Endothelial cell of umbilical vein (primary cell): ENCODE measurements at regions not wholly inside any gene's neighbourhood (a gene's known extent, or its start where the extent isn't known, plus 50 kb on each side); places are given as distances from the start of the nearest gene placed in this dataset.

ENCODE experiments used
- BruUV-seq: library from RNA; stranded (reverse); fragments of 400-500 nt; replicated peaks from 2 replicates; lab custom pipeline; 2021; lab: Mats Ljungman, UMichigan
- CTCF ChIA-PET: fragments of 300-600, 350-600 bp; sonication (Branson Sonifier 250); formaldehyde crosslinking; loops from one replicate; lab custom pipeline; 2021; ENCODE audit warnings: antibody characterized with exemption, inconsistent platforms; lab: Charles Lee
- POLR2A ChIA-PET: fragments of 300-600, 350-600 bp; sonication (Branson Sonifier 250); formaldehyde crosslinking; loops from one replicate; lab custom pipeline; 2021; ENCODE audit warnings: antibody characterized with exemption, inconsistent platforms; lab: Charles Lee
- DNase-seq: peaks from one replicate; pipeline ENCODE4 v3.0.0-alpha.2; 2011; ENCODE audit warnings: low read depth, low spot score
- FAIRE-seq: peaks from 2 replicates; lab custom pipeline; 2011; peaks lifted over from hg19 to GRCh38; lab: Jason Lieb, UNC
- H2AFZ ChIP-seq: 2 replicates; pipeline ENCODE4 v1.6.0; 2012; ENCODE audit warnings: low read depth, low read length, control low read depth, inconsistent platforms
- H3K27ac ChIP-seq: 2 replicates; pipeline ENCODE4 v1.5.1; 2011; ENCODE audit warnings: low read depth, mild to moderate bottlenecking, control low read depth, low read length, moderate library complexity; ENCODE audit not compliant: insufficient read depth
- H3K27me3 ChIP-seq, 2 experiments: 2 replicates each; pipeline versions ENCODE4 v1.6.0 to v1.6.1; 2011; ENCODE audit warnings: low read length in 2 of 2, mixed read lengths in 1 of 2; ENCODE audit not compliant: control insufficient read depth in 2 of 2, insufficient read depth in 2 of 2
- H3K36me3 ChIP-seq, 2 experiments: 2 replicates in 1 of 2; 3 replicates in 1 of 2; pipeline ENCODE4 v1.5.1; 2011; ENCODE audit warnings: low read length in 2 of 2, mild to moderate bottlenecking in 1 of 2, moderate library complexity in 1 of 2; ENCODE audit not compliant: control insufficient read depth in 2 of 2, insufficient read depth in 2 of 2; ENCODE audit errors: extremely low read depth in 1 of 2
- H3K4me1 ChIP-seq: 3 replicates; pipeline ENCODE4 v1.5.1; 2011; ENCODE audit warnings: mild to moderate bottlenecking, low read length; ENCODE audit not compliant: control insufficient read depth, insufficient read depth; ENCODE audit errors: extremely low read depth
- H3K4me2 ChIP-seq: 2 replicates; pipeline ENCODE4 v1.6.1; 2011; ENCODE audit warnings: low read length, control low read depth, mixed read lengths; ENCODE audit not compliant: insufficient read depth
- H3K4me3 ChIP-seq, 3 experiments: fragments of 200-600 bp in 1 of 3; sonication (generic), shearing (Covaris generic) in 1 of 3; replicated peaks in 1 of 3; 2 replicates each; pipeline ENCODE4 v1.5.1; 2011 to 2016; ENCODE audit warnings: control low read depth in 3 of 3, low read length in 3 of 3, mild to moderate bottlenecking in 2 of 3, inconsistent platforms in 1 of 3, low read depth in 1 of 3, moderate library complexity in 1 of 3; ENCODE audit not compliant: insufficient read depth in 1 of 3
- H3K79me2 ChIP-seq: 2 replicates; pipeline ENCODE4 v1.6.0; 2012; ENCODE audit warnings: low read length, inconsistent platforms; ENCODE audit not compliant: control insufficient read depth, insufficient read depth
- H3K9ac ChIP-seq: replicated peaks from 2 replicates; pipeline ENCODE3; 2011; ENCODE audit warnings: low read length, control low read depth; ENCODE audit not compliant: insufficient read depth; ENCODE audit errors: extremely low read depth
- H3K9me1 ChIP-seq: replicated peaks from 3 replicates; pipeline ENCODE4 v1.6.0; 2011; ENCODE audit warnings: mild to moderate bottlenecking, low read length; ENCODE audit not compliant: control insufficient read depth, insufficient read depth; ENCODE audit errors: extremely low read depth
- H3K9me3 ChIP-seq: replicated peaks from 2 replicates; pipeline ENCODE4 v1.5.1; 2012; ENCODE audit warnings: low read length, inconsistent platforms; ENCODE audit not compliant: control insufficient read depth, insufficient read depth
- H4K20me1 ChIP-seq: replicated peaks from 2 replicates; pipeline ENCODE3; 2011; ENCODE audit warnings: mild to moderate bottlenecking, low read length; ENCODE audit not compliant: control insufficient read depth, insufficient read depth; ENCODE audit errors: extremely low read depth
- EZH2 ChIP-seq: IDR thresholded peaks from 2 replicates; pipeline ENCODE4 v1.6.1; 2012; ENCODE audit warnings: borderline replicate concordance, low read depth, mild to moderate bottlenecking, moderate library complexity, low read length, inconsistent platforms; ENCODE audit not compliant: severe bottlenecking
- FOS ChIP-seq: IDR thresholded peaks from 2 replicates; pipeline ENCODE4 v1.6.1; 2011; ENCODE audit warnings: mild to moderate bottlenecking, low read length, moderate library complexity, borderline replicate concordance; ENCODE audit not compliant: insufficient read depth
- GATA2 ChIP-seq: IDR thresholded peaks from 2 replicates; pipeline ENCODE4 v1.7.0; 2011; ENCODE audit warnings: low read depth, mild to moderate bottlenecking, moderate library complexity, mixed read lengths, low read length; ENCODE audit not compliant: insufficient read length, insufficient read depth
- JUN ChIP-seq: IDR thresholded peaks from 2 replicates; pipeline ENCODE4 v1.6.1; 2011; ENCODE audit warnings: borderline replicate concordance, low read depth; ENCODE audit not compliant: insufficient read length, insufficient read depth
- MYC ChIP-seq: IDR thresholded peaks from one replicate; pipeline ENCODE4 v1.6.1; 2011; ENCODE audit warnings: mild to moderate bottlenecking, low read depth, low read length
- POLR2A ChIP-seq: IDR thresholded peaks from 2 replicates; pipeline ENCODE4 v1.6.1; 2012; ENCODE audit warnings: low read depth, mild to moderate bottlenecking, control low read depth, low read length
- POLR2AphosphoS5 ChIP-seq: IDR thresholded peaks from 2 replicates; pipeline ENCODE4 v1.6.1; 2012; ENCODE audit warnings: low read depth, mild to moderate bottlenecking, control low read depth, low read length, moderate library complexity; ENCODE audit not compliant: insufficient read depth
- dilution Hi-C: fragments of 300-500 bp; cut with MboI; formaldehyde crosslinking; loops from one replicate; pipeline ENCODE4 v1.15.0; 2019; ENCODE audit warnings: low sequenced_read_pairs; ENCODE audit not compliant: extremely low pct_ligation_motif_present
- intact Hi-C: fragments of 100-400 bp; cut with micrococcal nuclease; formaldehyde crosslinking; loops from one replicate; pipeline ENCODE4 v1.10.0; 2022
- TF ChIP-seq, protein P1 (sequence below): IDR thresholded peaks from 2 replicates; pipeline ENCODE4 v1.6.1; 2011; ENCODE audit not compliant: insufficient read depth, insufficient read length
- TF ChIP-seq, protein P2 (sequence below), 2 donors: IDR thresholded peaks; 1 replicate in 1 of 2; 2 replicates in 1 of 2; pipeline ENCODE4 v1.5.1; 2011; ENCODE audit warnings: low read length in 2 of 2, mild to moderate bottlenecking in 2 of 2, moderate library complexity in 2 of 2, control low read depth in 1 of 2, inconsistent platforms in 1 of 2, low read depth in 1 of 2; ENCODE audit not compliant: insufficient read depth in 1 of 2; ENCODE audit errors: extremely low read depth in 1 of 2

DNA sequence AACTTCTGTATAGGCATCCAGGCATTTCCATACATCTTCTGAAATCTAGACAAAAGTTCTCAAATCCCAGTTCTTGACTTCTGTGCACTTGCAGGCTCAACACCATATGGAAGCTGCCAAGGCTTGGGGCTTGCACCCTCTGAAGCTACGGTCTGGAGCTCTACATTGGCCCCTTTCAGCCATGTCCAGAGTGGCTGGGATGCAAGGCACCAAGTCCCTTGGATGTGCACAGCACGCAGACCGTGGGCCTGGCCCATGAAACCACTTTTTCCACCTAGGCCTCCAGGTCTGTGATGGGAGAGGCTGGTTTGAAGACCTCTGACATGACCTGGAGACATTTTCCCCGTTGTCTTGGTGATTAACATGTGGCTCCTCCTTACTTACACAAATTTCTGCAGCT lies 1645.1 kb downstream of the REEP3 start:
- H3K4me3 ChIP-seq, result no peak overlapping the region
- no peaks in the 10 kb centered on the region for H3K36me3 ChIP-seq
- H3K4me1 ChIP-seq, result no peaks in the 10 kb centered on the region
- H3K4me2 ChIP-seq, result no peak overlapping the region
- no peaks in the 10 kb centered on the region for H3K9me3 ChIP-seq
- DNase-seq, result no peak
- H3K9me1 ChIP-seq, result no peaks in the 10 kb centered on the region
- H3K9ac ChIP-seq, result no peak overlapping the region
- ChIA-PET POLR2A (no interaction called here), CTCF (no interaction called here)
- H4K20me1 ChIP-seq, result no peaks in the 10 kb centered on the region
- no peak overlapping the region for H2AFZ ChIP-seq
- no peaks in the 10 kb centered on the region for H3K27me3 ChIP-seq
- H3K27ac ChIP-seq, result no peak overlapping the region
- no TSS peak for BruUV-seq
- dilution Hi-C loops, result no loop called here
- intact Hi-C loops, result no loop called here
- H3K79me2 ChIP-seq, result no peaks in the 10 kb centered on the region
- no peak for TF ChIP-seq POLR2A
- no peak for TF ChIP-seq MYC
- TF ChIP-seq, protein P1, sequence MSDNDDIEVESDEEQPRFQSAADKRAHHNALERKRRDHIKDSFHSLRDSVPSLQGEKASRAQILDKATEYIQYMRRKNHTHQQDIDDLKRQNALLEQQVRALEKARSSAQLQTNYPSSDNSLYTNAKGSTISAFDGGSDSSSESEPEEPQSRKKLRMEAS, result no peak
- no peak for TF ChIP-seq EZH2
- no peak for TF ChIP-seq JUN
- TF ChIP-seq GATA2, result no peak
- TF ChIP-seq, protein P2, sequence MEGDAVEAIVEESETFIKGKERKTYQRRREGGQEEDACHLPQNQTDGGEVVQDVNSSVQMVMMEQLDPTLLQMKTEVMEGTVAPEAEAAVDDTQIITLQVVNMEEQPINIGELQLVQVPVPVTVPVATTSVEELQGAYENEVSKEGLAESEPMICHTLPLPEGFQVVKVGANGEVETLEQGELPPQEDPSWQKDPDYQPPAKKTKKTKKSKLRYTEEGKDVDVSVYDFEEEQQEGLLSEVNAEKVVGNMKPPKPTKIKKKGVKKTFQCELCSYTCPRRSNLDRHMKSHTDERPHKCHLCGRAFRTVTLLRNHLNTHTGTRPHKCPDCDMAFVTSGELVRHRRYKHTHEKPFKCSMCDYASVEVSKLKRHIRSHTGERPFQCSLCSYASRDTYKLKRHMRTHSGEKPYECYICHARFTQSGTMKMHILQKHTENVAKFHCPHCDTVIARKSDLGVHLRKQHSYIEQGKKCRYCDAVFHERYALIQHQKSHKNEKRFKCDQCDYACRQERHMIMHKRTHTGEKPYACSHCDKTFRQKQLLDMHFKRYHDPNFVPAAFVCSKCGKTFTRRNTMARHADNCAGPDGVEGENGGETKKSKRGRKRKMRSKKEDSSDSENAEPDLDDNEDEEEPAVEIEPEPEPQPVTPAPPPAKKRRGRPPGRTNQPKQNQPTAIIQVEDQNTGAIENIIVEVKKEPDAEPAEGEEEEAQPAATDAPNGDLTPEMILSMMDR (IDR thresholded peaks at IDR 0.05; ENCODE audit: extremely low read depth in 1 of 2, insufficient read depth in 1 of 2, low read depth in 1 of 2, low read length in 2 of 2), result no peak
- TF ChIP-seq FOS, result no peak
- no peak for TF ChIP-seq POLR2AphosphoS5
- no peak for FAIRE-seq
